Nephron (organoid): ENCODE measurements at regions not wholly inside any gene's neighbourhood (a gene's known extent, or its start where the extent isn't known, plus 50 kb on each side); places are given as distances from the start of the nearest gene placed in this dataset.

ENCODE experiments used
- H3K27ac Mint-ChIP-seq, 3 experiments: 2 replicates each; pipeline ENCODE4 v1.8.0; 2020; ENCODE audit warnings: mixed read lengths in 3 of 3, mild to moderate bottlenecking in 2 of 3, moderate library complexity in 1 of 3
- H3K27me3 Mint-ChIP-seq: 2 replicates; pipeline ENCODE4 v1.8.0; 2021; ENCODE audit warnings: low read depth, mild to moderate bottlenecking, moderate library complexity, mixed read lengths
- H3K36me3 Mint-ChIP-seq: 2 replicates; pipeline ENCODE4 v1.8.0; 2020; ENCODE audit warnings: low read depth, mixed read lengths
- H3K4me1 Mint-ChIP-seq: 2 replicates; pipeline ENCODE4 v1.8.0; 2020; ENCODE audit warnings: mixed read lengths
- H3K4me3 Mint-ChIP-seq, 3 experiments: 2 replicates each; pipeline ENCODE4 v1.8.0; 2020; ENCODE audit warnings: mild to moderate bottlenecking in 3 of 3, mixed read lengths in 3 of 3, moderate library complexity in 2 of 3
- H3K9me3 Mint-ChIP-seq: 2 replicates; pipeline ENCODE4 v1.8.0; 2020; ENCODE audit warnings: mixed read lengths
- CTCF ChIP-seq, 3 experiments: fragments of 200-600 bp; sonication (generic); IDR thresholded peaks; one replicate each; pipeline ENCODE4 v1.5.0; 2021; ENCODE audit warnings: antibody characterized with exemption in 3 of 3; ENCODE audit not compliant: unreplicated experiment in 3 of 3

DNA sequence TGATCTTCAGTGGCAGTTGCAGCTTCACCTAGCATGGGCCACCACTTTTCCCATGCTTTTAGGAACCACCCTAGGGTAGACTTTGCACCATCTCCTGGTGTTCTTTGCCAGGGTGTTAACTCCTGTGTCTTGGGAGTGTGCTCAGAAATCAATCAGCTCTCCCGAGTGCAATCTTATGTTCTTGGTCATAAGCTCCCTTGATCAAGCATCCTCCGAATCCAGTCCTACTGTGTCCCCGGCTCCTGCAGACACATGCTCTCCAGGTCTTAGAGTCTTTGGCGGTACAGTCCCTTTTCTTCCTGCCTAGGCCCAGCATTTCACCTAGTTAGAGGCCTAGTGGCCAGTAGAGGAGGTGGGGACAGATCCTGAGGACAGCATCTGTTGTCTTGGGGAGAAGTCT lies 74.7 kb upstream of the SYN2 start:
- no peaks in the 10 kb centered on the region for H3K36me3 Mint-ChIP-seq
- H3K4me1 Mint-ChIP-seq = no peaks in the 10 kb centered on the region
- no peak overlapping the region for H3K4me3 Mint-ChIP-seq
- no peaks in the 10 kb centered on the region for H3K9me3 Mint-ChIP-seq
- TF ChIP-seq CTCF (IDR thresholded peaks at IDR 0.05; ENCODE audit: unreplicated experiment in 3 of 3) = no peak
- no peak overlapping the region for H3K27ac Mint-ChIP-seq
- no peaks in the 10 kb centered on the region for H3K27me3 Mint-ChIP-seq

DNA sequence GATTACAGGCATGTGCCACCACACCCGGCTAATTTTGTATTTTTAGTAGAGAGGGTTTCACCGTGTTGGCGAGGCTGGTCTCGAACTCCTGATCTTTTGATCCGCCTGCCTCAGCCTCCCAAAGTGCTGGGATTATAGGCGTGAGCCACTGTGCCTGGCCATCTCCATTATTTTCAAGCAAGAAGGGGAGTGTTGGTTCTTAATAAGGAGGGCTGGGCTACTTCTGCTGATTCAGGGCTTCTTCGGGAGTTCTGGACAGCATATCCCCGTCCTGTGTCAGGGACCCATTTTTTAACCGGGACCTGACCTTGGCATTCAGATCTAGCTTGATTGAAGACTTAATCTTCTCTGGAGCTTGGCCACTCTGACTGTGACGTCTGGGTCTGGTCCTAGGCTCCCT lies 74.1 kb upstream of the SYN2 start:
- Mint-ChIP-seq H3K27ac (no peak overlapping the region), H3K36me3 (no peaks in the 10 kb centered on the region), H3K9me3 (no peaks in the 10 kb centered on the region), H3K27me3 (peaks cover under 1% of the 10 kb centered on the region), H3K4me1 (no peaks in the 10 kb centered on the region), H3K4me3 (no peak overlapping the region)
- no peak for TF ChIP-seq CTCF (IDR thresholded peaks at IDR 0.05; ENCODE audit: unreplicated experiment in 3 of 3)

GRCh38 chr3:11932636-11933035 lies 71.6 kb upstream of the SYN2 start:
- Mint-ChIP-seq H3K27me3 (peaks cover 13% of the 10 kb centered on the region), H3K36me3 (no peaks in the 10 kb centered on the region), H3K4me1 (no peaks in the 10 kb centered on the region), H3K9me3 (no peaks in the 10 kb centered on the region), H3K4me3 (no peak overlapping the region), H3K27ac (no peak overlapping the region)
- TF ChIP-seq CTCF (IDR thresholded peaks at IDR 0.05; ENCODE audit: unreplicated experiment in 3 of 3) = no peak

- Mint-ChIP-seq H3K4me3 (no peak overlapping the region), H3K27me3 (peaks cover 13% of the 10 kb centered on the region), H3K36me3 (no peaks in the 10 kb centered on the region), H3K27ac (no peak overlapping the region), H3K4me1 (no peaks in the 10 kb centered on the region), H3K9me3 (no peaks in the 10 kb centered on the region)
- TF ChIP-seq CTCF (IDR thresholded peaks at IDR 0.05; ENCODE audit: unreplicated experiment in 3 of 3) = no peak
Measured at GRCh38 chr3:11933529-11933928, 70.7 kb upstream of the SYN2 start.

GRCh38 chr3:11944052-11944673 lies 60.0 kb upstream of the SYN2 start:
- H3K27ac Mint-ChIP-seq = no peak overlapping the region
- peak; percentile 49 to 52 (median 49) for TF ChIP-seq CTCF (IDR thresholded peaks at IDR 0.05; ENCODE audit: unreplicated experiment in 3 of 3)
- H3K4me1 Mint-ChIP-seq = no peaks in the 10 kb centered on the region
- H3K4me3 Mint-ChIP-seq = no peak overlapping the region
- peaks cover 8% of the 10 kb centered on the region for H3K9me3 Mint-ChIP-seq
- H3K36me3 Mint-ChIP-seq = no peaks in the 10 kb centered on the region
- H3K27me3 Mint-ChIP-seq = peaks cover 9% of the 10 kb centered on the region

DNA sequence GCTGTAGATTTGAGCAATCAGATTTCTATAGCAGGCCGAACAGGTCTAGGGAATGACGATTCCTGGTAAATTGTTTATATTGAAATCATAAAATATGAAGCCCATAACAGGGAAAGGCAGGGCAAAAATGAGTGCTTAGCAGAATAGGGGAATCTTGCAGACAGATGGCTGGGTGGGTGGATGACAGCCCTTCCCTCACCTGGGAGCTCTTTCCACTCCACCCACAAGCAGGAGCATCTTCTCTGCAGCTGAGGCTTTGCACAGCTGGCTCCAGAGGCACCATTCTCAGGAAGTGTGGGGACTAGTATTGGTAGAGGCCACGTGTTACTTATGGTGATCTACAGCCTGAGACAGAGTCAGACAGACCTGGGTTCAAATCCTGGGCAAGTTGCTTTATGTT lies 55.9 kb upstream of the SYN2 start:
- Mint-ChIP-seq H3K4me1 (peaks cover 6% of the 10 kb centered on the region), H3K9me3 (peaks cover 2% of the 10 kb centered on the region), H3K27ac (no peak overlapping the region), H3K4me3 (no peak overlapping the region), H3K27me3 (peaks cover 5% of the 10 kb centered on the region), H3K36me3 (no peaks in the 10 kb centered on the region)
- TF ChIP-seq CTCF (IDR thresholded peaks at IDR 0.05; ENCODE audit: unreplicated experiment in 3 of 3) = no peak
